ENCODE measurements at regions not wholly inside any gene's neighbourhood (a gene's known extent, or its start where the extent isn't known, plus 50 kb on each side); places are given as distances from the start of the nearest gene placed in this dataset.
"Not testable (repeated sequence)": the region's sequence is repeated elsewhere in the genome, so short reads cannot be mapped to it uniquely, and the experiment has no call there.

DNA sequence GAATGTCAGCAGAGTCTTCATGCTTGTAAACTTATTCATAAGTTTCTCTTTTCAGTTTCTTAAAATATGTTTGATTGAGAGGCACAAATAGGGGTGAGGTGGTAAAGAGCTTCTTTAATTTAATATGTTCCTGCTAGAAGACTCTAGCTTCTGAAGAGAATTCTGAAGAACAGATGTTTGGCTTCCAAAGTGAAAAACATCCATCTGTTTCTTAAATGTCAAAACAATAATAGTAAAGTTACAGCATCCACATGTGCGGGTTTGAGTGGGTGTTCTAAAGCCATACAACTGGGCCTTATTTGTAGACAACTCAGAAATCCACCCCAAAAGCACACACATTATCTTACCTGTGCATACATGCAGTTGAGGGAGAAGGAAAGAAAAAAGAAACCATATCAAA, 144.0 kb upstream of the ADGRL4 start:
- H3K27me3 ChIP-seq = no peaks in the 10 kb centered on the region
- DNase-seq = no peak
- H3K4me3 ChIP-seq = no peak overlapping the region
- H3K4me1 ChIP-seq = no peaks in the 10 kb centered on the region
- intact Hi-C loops (cut with DNase I; ENCODE audit: low total_unique reads) (no loop called here), in situ Hi-C loops (cut with MboI; ENCODE audit: low sequenced_read_pairs in 4 of 4) (no loop called here)
- no peaks in the 10 kb centered on the region for H3K36me3 ChIP-seq
- no peaks in the 10 kb centered on the region for H3K9me3 ChIP-seq
- TF ChIP-seq POLR2A (IDR thresholded peaks at IDR 0.05) = no peak
- TF ChIP-seq, protein P1, sequence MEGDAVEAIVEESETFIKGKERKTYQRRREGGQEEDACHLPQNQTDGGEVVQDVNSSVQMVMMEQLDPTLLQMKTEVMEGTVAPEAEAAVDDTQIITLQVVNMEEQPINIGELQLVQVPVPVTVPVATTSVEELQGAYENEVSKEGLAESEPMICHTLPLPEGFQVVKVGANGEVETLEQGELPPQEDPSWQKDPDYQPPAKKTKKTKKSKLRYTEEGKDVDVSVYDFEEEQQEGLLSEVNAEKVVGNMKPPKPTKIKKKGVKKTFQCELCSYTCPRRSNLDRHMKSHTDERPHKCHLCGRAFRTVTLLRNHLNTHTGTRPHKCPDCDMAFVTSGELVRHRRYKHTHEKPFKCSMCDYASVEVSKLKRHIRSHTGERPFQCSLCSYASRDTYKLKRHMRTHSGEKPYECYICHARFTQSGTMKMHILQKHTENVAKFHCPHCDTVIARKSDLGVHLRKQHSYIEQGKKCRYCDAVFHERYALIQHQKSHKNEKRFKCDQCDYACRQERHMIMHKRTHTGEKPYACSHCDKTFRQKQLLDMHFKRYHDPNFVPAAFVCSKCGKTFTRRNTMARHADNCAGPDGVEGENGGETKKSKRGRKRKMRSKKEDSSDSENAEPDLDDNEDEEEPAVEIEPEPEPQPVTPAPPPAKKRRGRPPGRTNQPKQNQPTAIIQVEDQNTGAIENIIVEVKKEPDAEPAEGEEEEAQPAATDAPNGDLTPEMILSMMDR (IDR thresholded peaks at IDR 0.05 in 4 of 5, conservative IDR thresholded peaks at IDR 0.05 in 1 of 5) = no peak
- no peak for ATAC-seq
- no peak overlapping the region for H3K27ac ChIP-seq

DNA sequence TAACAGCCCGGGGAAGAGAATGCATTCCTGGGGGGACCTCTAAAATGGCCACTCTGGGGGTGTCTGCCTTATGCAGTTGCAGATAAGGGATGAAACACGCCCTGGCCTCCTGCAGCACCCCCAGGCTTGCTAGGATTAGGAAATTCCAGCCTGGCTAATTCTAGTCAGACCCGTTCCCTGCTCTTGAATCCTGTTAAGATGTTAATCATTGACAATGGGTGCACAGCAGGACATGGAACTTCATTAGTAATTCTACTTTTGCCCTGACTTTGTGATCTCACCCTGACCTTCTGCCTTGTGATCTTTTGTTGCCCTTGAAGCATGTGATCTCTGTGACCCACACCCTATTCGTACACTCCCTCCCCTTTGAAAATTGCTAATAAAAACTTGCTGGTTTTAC, 131.7 kb upstream of the ADGRL4 start:
- H3K27ac ChIP-seq; H3K36me3 ChIP-seq; ATAC-seq; H3K4me1 ChIP-seq; in situ Hi-C loops (cut with MboI; ENCODE audit: low sequenced_read_pairs in 4 of 4); intact Hi-C loops (cut with DNase I; ENCODE audit: low total_unique reads); H3K4me3 ChIP-seq; DNase-seq; H3K27me3 ChIP-seq; H3K9me3 ChIP-seq: not testable (repeated sequence)

DNA sequence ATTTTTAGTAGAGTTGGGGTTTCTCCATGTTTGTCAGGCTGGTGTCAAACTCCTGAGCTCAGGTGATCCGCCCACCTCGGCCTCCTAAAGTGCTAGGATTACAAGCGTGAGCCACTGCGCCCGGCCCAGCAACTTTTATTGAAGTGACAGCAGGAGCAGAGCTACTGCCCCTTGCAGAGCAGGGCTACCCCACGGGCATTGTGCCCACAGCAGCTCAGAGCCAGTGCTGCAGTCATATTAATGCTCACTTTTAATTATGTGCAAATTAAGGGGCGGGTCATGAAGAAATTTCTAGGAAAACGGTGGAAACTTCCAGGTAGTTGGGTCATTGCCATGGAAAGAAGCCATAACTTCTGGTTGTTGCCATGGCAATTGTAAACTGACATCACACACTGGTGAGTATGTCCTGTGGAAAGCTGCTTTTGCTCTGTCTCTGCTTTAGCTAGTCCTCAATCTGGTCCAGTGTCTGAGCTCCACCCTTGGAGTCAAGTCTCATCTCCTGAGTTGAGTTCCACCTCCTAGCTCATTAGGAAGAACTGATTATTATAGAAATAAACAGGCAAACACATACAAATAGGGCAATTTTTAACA, 127.3 kb upstream of the ADGRL4 start:
- Histone ChIP-seq H3K4me1 (no peaks in the 10 kb centered on the region), H3K27ac (no peak overlapping the region), H3K27me3 (no peaks in the 10 kb centered on the region), H3K36me3 (no peaks in the 10 kb centered on the region), H3K4me3 (no peak overlapping the region), H3K9me3 (no peaks in the 10 kb centered on the region)
- DNase-seq (no peak), ATAC-seq (no peak)
- intact Hi-C loops (cut with DNase I; ENCODE audit: low total_unique reads) (no loop called here), in situ Hi-C loops (cut with MboI; ENCODE audit: low sequenced_read_pairs in 4 of 4) (no loop called here)
- TF ChIP-seq, protein P1 (IDR thresholded peaks at IDR 0.05 in 4 of 5, conservative IDR thresholded peaks at IDR 0.05 in 1 of 5) = no peak
- TF ChIP-seq POLR2A (IDR thresholded peaks at IDR 0.05) = no peak

DNA sequence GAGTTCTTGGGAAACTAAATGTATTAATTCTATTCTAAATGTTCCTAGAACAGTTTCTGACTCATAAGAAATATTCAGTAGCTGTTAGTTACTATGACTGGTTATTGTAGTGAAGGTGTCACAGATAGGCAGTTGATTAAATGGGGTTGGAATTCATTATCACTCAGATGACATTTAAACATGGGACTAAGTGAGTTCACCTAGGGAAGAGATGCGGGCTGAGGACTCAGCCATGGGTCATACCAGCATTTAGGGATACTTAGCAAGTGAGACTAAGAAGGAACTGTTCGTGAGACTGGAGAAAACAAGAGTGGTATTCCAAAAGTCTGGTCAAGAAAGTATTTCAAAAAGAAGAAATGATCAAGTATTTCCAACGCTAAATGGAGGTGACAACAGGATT, 125.1 kb upstream of the ADGRL4 start:
- no peak for ATAC-seq
- no peak for DNase-seq
- in situ Hi-C loops (cut with MboI; ENCODE audit: low sequenced_read_pairs in 4 of 4) = no loop called here

DNA sequence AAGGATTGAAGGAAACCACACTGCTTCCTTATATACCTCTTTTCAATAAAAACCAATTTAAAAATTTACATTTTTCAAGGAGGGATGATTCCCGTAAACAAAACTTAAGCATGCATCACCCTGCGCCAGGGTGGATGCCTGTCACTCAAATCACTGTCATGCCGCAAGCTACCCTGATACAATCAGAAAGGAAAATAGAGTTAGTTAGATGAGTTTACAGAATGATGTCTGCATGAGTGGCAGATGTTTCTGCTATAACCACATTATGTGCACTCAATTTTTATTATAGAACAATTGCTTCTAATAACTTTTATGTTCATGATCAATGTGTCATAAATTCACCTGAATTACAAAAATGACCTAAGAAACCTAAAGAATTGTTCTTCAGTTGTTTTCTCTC, 123.4 kb upstream of the ADGRL4 start:
- TF ChIP-seq, protein P1 (IDR thresholded peaks at IDR 0.05 in 4 of 5, conservative IDR thresholded peaks at IDR 0.05 in 1 of 5) = no peak
- TF ChIP-seq POLR2A (IDR thresholded peaks at IDR 0.05) = no peak
- in situ Hi-C loops (cut with MboI; ENCODE audit: low sequenced_read_pairs in 4 of 4) (no loop called here), intact Hi-C loops (cut with DNase I; ENCODE audit: low total_unique reads) (no loop called here)
- no peak for ATAC-seq
- Histone ChIP-seq H3K4me1 (no peaks in the 10 kb centered on the region), H3K36me3 (no peaks in the 10 kb centered on the region), H3K27ac (no peak overlapping the region), H3K27me3 (no peaks in the 10 kb centered on the region), H3K9me3 (no peaks in the 10 kb centered on the region), H3K4me3 (no peak overlapping the region)
- no peak for DNase-seq

More for the DNA sequence above, 125.1 kb upstream of the ADGRL4 start:
- intact Hi-C loops (cut with DNase I; ENCODE audit: low total_unique reads) = no loop called here
- Histone ChIP-seq H3K4me1 (no peaks in the 10 kb centered on the region), H3K27me3 (no peaks in the 10 kb centered on the region), H3K9me3 (no peaks in the 10 kb centered on the region), H3K4me3 (no peak overlapping the region), H3K27ac (no peak overlapping the region), H3K36me3 (no peaks in the 10 kb centered on the region)
- no peak for TF ChIP-seq POLR2A (IDR thresholded peaks at IDR 0.05)
- TF ChIP-seq, protein P1 (IDR thresholded peaks at IDR 0.05 in 4 of 5, conservative IDR thresholded peaks at IDR 0.05 in 1 of 5) = no peak
